OCI-LY7 (cell line): ENCODE measurements at regions not wholly inside any gene's neighbourhood (a gene's known extent, or its start where the extent isn't known, plus 50 kb on each side); places are given as distances from the start of the nearest gene placed in this dataset.

Experiments
- BruUV-seq: library from RNA; stranded (reverse); fragments of 400-500 nt; replicated peaks from 2 replicates; lab custom pipeline; 2021; lab: Mats Ljungman, UMichigan
- CTCF ChIA-PET: fragments of 300-600 bp; sonication (Branson Sonifier 250); formaldehyde crosslinking; loops from one replicate; lab custom pipeline; 2022; ENCODE audit warnings: antibody characterized with exemption; ENCODE audit not compliant: unreplicated experiment; lab: Charles Lee
- POLR2A ChIA-PET: fragments of 300-600 bp; sonication (Branson Sonifier 250); formaldehyde crosslinking; loops from one replicate; lab custom pipeline; 2022; ENCODE audit warnings: antibody characterized with exemption; lab: Charles Lee
- DNase-seq: peaks from one replicate; pipeline ENCODE4 v3.0.0-alpha.2; 2015; ENCODE audit warnings: low spot score
- H2AFZ ChIP-seq: fragments of 200-600 bp; sonication (generic), shearing (Covaris generic); 2 replicates; pipeline ENCODE4 v1.6.1; 2014; ENCODE audit warnings: mild to moderate bottlenecking, antibody characterized with exemption, low read length, moderate library complexity
- H3K27ac ChIP-seq: fragments of 200-600 bp; sonication (generic); 2 replicates; pipeline ENCODE4 v1.5.1; 2014; ENCODE audit warnings: mixed run types, low read depth, mild to moderate bottlenecking, moderate library complexity, low read length, inconsistent platforms; ENCODE audit not compliant: poor library complexity, severe bottlenecking
- H3K36me3 ChIP-seq: fragments of 200-600 bp; sonication (generic); 2 replicates; pipeline ENCODE4 v1.6.1; 2014; ENCODE audit warnings: mild to moderate bottlenecking, antibody characterized with exemption, low read length, moderate library complexity, mixed read lengths; ENCODE audit not compliant: insufficient read depth
- H3K4me1 ChIP-seq: fragments of 200-600 bp; sonication (generic); 2 replicates; pipeline ENCODE4 v1.5.1; 2014; ENCODE audit warnings: mild to moderate bottlenecking, low read length; ENCODE audit not compliant: insufficient read depth, poor library complexity, severe bottlenecking
- H3K4me2 ChIP-seq: fragments of 200-600 bp; sonication (generic); 2 replicates; pipeline ENCODE4 v1.6.1; 2014; ENCODE audit warnings: mild to moderate bottlenecking, low read length
- H3K4me3 ChIP-seq: fragments of 200-600 bp; sonication (generic); 2 replicates; pipeline ENCODE4 v1.5.1; 2014; ENCODE audit warnings: mild to moderate bottlenecking, low read depth, low read length; ENCODE audit not compliant: poor library complexity, severe bottlenecking
- H3K79me2 ChIP-seq: fragments of 200-600 bp; sonication (generic); 2 replicates; pipeline ENCODE4 v1.6.1; 2016; ENCODE audit warnings: low read depth, mild to moderate bottlenecking, low read length, moderate library complexity, mixed read lengths; ENCODE audit not compliant: insufficient read depth
- H3K9me2 ChIP-seq: fragments of 200-600 bp; sonication (generic); 2 replicates; pipeline ENCODE4 v1.6.1; 2016; ENCODE audit warnings: mild to moderate bottlenecking, low read length, mixed read lengths; ENCODE audit not compliant: insufficient read depth
- H3K9me3 ChIP-seq: fragments of 200-600 bp; sonication (generic); 2 replicates; pipeline ENCODE4 v1.6.1; 2014; ENCODE audit warnings: mild to moderate bottlenecking, mixed run types, low read length, mixed read lengths
- H4K20me1 ChIP-seq: fragments of 200-600 bp; sonication (generic); 2 replicates; pipeline ENCODE4 v1.6.1; 2014; ENCODE audit warnings: mild to moderate bottlenecking, antibody characterized with exemption, low read length, moderate library complexity, mixed read lengths; ENCODE audit not compliant: insufficient read depth
- EZH2phosphoT487 ChIP-seq: fragments of 200-600 bp; sonication (generic); IDR thresholded peaks from 2 replicates; pipeline ENCODE4 v1.6.1; 2018; ENCODE audit warnings: low read depth, borderline replicate concordance, mild to moderate bottlenecking, mixed run types, antibody characterized with exemption, low read length, moderate library complexity, mixed read lengths
- intact Hi-C: fragments of 100-400 bp; cut with micrococcal nuclease; formaldehyde crosslinking; loops from one replicate; pipeline ENCODE4 v1.10.0; 2022; ENCODE audit not compliant: unreplicated experiment
- TF ChIP-seq, protein P1 (sequence below): fragments of 200-600 bp; sonication (generic); conservative IDR thresholded peaks from 2 replicates; pipeline ENCODE4 v1.5.1; 2014; ENCODE audit warnings: mild to moderate bottlenecking, antibody characterized with exemption, low read length, moderate library complexity, mixed read lengths

DNA sequence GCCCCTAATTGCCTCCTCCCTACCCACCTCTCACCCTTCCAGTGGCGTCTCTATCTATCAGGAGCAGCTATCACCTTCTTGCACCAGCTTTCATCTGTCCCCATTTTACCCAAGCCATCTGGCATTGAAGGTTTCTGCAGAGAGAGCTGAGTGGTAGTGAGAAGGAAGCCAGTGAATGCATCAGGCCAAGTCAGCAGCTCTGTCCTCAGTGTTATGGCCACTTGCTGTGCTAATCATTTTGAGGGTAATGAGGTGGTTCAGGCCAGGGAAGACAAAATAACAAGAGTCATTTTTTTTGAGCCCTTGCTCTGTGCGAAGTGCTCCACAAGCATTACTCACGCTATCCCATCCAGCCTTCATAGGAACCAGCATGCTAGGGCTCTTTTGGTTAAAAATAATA, 164.7 kb downstream of the SUDS3 start:
- H3K4me3 ChIP-seq = no peak overlapping the region
- no peaks in the 10 kb centered on the region for H3K9me2 ChIP-seq
- ChIA-PET POLR2A (no interaction called here), CTCF (no interaction called here)
- H3K27ac ChIP-seq = no peak overlapping the region
- intact Hi-C loops = no loop called here
- no peak for DNase-seq
- H3K36me3 ChIP-seq = no peaks in the 10 kb centered on the region
- H2AFZ ChIP-seq = no peak overlapping the region
- H3K9me3 ChIP-seq = no peaks in the 10 kb centered on the region
- no peaks in the 10 kb centered on the region for H4K20me1 ChIP-seq
- no TSS peak for BruUV-seq
- H3K4me2 ChIP-seq = no peak overlapping the region
- H3K4me1 ChIP-seq = no peaks in the 10 kb centered on the region
- no peaks in the 10 kb centered on the region for H3K79me2 ChIP-seq
- TF ChIP-seq EZH2phosphoT487 = no peak

DNA sequence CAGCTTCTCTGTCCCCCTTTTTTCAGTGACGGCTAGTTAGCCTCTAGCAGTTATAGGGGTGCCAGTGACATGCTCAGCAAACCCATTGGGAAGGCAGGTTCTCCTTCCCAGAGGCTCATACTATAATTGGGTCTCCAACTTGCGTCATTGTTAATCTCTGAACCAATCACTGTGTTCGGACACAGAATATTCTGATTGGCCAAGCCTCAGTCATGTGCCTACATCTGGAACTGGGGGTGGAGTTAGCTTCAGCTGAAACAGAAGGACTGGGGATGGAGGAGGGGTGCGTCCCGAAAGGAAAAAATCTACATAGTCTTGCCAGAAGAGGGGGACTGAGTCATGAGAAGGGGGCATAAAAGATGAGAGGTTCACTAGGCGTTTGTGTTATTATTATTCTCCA, 165.6 kb downstream of the SUDS3 start:
- intact Hi-C loops = no loop called here
- Histone ChIP-seq H3K9me2 (no peaks in the 10 kb centered on the region), H3K36me3 (no peaks in the 10 kb centered on the region), H3K9me3 (no peaks in the 10 kb centered on the region), H4K20me1 (no peaks in the 10 kb centered on the region), H3K79me2 (no peaks in the 10 kb centered on the region), H3K4me1 (no peaks in the 10 kb centered on the region), H3K4me3 (no peak overlapping the region), H3K27ac (no peak overlapping the region), H2AFZ (no peak overlapping the region), H3K4me2 (no peak overlapping the region)
- no TSS peak for BruUV-seq
- ChIA-PET POLR2A (no interaction called here), CTCF (no interaction called here)
- no peak for DNase-seq
- TF ChIP-seq, protein P1, sequence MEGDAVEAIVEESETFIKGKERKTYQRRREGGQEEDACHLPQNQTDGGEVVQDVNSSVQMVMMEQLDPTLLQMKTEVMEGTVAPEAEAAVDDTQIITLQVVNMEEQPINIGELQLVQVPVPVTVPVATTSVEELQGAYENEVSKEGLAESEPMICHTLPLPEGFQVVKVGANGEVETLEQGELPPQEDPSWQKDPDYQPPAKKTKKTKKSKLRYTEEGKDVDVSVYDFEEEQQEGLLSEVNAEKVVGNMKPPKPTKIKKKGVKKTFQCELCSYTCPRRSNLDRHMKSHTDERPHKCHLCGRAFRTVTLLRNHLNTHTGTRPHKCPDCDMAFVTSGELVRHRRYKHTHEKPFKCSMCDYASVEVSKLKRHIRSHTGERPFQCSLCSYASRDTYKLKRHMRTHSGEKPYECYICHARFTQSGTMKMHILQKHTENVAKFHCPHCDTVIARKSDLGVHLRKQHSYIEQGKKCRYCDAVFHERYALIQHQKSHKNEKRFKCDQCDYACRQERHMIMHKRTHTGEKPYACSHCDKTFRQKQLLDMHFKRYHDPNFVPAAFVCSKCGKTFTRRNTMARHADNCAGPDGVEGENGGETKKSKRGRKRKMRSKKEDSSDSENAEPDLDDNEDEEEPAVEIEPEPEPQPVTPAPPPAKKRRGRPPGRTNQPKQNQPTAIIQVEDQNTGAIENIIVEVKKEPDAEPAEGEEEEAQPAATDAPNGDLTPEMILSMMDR = no peak
- no peak for TF ChIP-seq EZH2phosphoT487

DNA sequence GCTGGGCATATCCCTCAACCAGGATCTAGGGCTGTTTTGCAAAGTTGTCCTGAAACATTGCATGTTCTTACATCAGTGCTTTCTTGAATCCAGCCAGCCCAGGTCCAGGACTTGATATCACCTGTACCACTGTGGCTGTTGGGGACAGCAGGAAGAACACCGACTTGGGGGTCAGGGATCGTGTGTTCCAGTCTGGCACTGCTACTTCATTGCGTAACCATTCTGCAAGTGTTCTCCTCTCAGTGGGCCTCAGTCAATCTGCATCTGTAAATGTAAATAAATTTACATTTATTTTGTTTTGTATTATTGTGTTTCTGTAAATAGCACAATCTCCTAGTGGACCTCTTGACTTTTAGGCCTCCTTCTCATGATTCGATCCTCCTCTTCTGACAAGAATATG, 167.3 kb downstream of the SUDS3 start:
- TF ChIP-seq EZH2phosphoT487 = no peak
- TF ChIP-seq, protein P1 = no peak
- Histone ChIP-seq H3K9me3 (no peaks in the 10 kb centered on the region), H3K27ac (no peak overlapping the region), H3K4me1 (no peaks in the 10 kb centered on the region), H2AFZ (no peak overlapping the region), H3K4me2 (no peak overlapping the region), H4K20me1 (no peaks in the 10 kb centered on the region), H3K4me3 (no peak overlapping the region), H3K36me3 (no peaks in the 10 kb centered on the region), H3K9me2 (no peaks in the 10 kb centered on the region), H3K79me2 (no peaks in the 10 kb centered on the region)
- no peak for DNase-seq
- intact Hi-C loops = no loop called here
- POLR2A ChIA-PET = no interaction called here
- CTCF ChIA-PET = no interaction called here
- no TSS peak for BruUV-seq
